Islet of Langerhans (tissue), 1 donor: ENCODE measurements at regions not wholly inside any gene's neighbourhood (a gene's known extent, or its start where the extent isn't known, plus 50 kb on each side); places are given as distances from the start of the nearest gene placed in this dataset.

Source experiments
- FAIRE-seq: peaks from one replicate; lab custom pipeline; 2011; peaks lifted over from hg19 to GRCh38; lab: Jason Lieb, UNC

DNA sequence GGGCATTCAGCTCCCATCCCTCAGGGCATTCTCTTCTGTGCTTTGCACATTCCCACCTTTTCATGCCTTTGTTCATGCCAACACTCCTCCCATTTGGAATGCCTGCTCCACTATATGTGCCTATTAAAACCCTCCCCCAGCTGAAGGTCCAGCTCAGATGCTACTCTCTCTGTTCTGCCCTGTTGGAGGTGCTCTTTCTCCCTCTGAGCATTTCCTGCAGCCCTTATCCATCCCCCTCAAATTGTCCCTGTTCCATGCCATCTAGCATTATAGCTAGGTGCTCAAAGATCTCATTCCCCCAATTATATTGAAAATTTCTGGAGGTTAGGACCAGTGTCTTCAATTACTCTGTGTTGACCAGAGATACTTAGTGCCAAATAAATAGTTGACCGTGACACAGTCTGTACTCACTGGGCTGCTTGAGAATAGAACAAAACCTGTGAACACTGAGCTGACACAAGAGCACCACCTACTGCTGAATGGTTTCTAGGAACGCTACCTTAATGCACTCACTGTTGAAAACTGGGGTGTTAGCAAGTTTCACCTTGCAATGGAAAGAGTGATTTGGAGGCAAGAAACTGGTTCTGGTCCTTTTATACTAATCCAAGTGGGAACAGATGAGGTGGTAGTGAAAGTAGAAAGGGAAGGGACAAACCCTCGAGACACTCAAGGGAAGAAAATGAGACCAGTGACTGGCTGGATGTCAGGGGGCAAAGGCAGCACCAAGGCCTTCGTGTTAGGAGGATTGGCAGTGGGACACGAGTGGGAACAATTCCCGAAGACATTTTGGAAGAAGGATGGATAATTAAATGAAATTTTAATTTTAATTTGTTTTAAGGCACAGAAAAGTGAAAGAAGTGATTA is 289.8 kb upstream of the ROPN1 start:
- FAIRE-seq, result no peak

DNA sequence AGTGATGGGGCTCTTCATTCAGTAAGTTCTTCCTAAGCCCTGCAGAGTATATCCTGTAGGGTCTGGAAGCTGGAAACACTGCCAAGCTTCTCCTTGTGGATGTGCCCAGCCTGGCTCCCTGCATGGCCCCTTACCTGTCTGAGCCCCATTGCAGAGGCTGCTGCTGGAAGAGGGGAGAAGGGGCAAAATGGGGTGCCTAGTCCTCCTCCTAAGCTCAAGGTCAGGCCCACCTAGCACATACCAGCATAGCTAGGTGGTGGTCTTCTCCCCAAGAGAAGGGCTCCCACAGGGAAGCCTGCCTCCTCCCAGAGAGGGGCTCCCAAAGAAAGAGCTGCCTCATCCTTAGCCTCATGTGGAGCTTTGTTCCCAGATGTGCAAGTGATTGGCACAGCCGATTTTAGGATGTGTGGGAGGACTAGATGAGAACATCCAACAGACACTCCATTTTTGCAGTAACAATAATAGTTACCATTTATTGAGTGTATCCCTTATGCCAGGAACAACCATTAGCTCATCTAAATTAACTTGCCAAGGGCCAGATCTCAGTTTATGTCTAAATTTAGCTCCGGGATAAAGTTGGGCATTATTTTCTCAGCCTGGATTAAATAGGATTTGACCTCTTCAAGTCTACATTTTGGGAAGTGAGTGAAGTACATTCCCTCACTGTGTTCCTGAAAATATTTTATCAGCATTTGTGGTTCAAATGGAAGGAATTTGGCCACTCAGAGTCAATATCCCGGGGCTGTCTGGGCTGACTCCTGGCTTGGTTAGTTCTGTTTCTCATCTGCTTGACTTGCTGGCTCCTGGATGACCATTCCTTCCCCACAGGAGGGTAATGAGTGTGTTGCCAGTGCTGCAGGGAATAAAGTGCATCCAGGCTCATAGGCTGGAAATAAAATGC is 291.1 kb upstream of the ROPN1 start:
- FAIRE-seq, result no peak

DNA sequence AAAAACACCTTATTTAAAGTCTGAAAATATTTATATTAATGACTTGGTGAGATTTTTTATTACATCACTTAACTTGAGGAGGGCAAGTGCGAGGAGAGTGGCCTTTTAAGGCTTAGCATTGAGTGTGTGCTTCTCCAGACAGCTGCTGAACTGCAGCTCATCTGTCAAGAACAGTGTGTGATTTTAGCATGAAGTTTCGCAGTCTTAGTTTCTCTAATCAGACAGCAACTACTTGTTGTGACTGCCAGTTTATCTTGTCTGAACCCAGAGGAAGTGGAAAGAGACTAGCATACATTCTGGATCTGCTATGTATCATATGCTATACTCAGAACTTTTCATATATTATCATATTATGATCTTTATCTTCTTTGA is 291.7 kb upstream of the ROPN1 start:
- no peak for FAIRE-seq

DNA sequence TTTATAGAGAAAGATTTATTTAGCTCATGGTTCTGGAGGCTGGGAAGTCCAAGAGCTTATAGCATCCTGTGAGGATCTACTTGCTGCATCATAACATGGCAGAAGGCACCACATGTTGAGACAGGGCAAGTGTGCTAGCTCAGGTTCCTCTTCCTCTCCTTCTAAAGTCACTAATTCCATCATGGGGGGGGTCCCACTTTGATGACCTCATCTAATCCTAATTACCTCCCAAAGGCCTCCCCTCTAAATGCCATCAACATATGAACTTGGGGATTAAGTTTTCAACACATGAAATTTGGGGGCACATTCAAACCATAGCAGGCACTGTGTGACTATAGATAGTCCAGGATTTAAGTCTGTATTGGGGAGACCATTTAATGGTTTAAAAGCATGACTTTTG is 297.1 kb upstream of the ROPN1 start:
- no peak for FAIRE-seq

DNA sequence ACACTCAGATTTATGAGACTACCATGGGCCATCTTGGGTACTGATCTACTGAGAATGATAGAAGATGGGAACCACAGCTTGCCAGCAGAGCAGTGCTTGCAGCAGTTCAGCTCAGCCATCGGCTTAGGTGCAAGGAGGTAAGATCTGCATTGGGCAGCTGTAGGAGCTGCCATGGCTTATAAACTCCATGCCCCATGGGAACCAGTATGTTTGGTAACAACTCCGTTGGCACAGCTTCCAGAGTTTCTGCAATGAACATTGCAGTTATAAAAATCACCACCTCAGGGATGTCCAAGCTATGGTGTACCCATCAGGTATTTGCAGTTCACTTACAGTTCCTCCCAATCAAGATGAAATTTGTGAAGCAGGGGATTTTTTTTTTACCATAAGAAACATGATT is 299.1 kb upstream of the ROPN1 start:
- FAIRE-seq, result no peak

DNA sequence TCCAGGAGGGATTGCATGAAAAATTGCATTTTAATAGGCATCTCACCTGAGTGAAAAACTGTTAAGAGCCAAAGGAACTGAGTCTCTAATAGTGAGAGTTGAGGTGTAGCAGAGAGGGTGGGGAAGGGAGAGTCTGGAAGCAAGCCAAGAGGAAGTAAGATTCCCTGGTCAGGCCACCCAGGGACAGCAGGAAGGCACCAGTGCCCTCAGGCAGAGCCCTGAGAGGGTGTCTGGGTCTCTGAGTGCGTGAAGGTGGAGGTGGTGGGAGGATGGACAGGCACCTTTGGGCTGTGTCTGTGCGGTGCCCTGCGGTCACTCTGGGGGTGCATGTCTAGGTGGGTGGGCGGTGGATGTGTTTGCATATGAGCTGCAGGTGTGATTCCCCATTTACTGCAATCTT is 300.4 kb upstream of the ROPN1 start:
- FAIRE-seq, result no peak

DNA sequence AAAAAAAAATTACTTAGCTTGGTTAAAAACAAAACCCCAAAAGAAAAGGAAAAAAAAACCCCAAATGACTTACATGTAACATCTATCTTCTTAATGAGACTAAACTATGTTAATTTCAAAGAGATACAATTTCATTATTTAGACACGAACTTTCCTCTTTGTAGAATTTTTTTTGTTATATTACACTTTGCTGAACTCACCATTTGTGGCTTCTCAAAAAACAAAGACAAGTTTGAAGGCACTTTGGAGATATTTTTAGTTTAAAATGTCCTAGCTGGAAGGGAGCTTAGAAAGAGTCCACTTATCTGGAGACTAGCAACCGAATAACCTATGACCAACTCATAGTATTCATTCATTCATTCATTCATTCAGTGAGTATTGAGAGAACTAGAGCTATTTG is 301.7 kb upstream of the ROPN1 start:
- FAIRE-seq, result no peak

DNA sequence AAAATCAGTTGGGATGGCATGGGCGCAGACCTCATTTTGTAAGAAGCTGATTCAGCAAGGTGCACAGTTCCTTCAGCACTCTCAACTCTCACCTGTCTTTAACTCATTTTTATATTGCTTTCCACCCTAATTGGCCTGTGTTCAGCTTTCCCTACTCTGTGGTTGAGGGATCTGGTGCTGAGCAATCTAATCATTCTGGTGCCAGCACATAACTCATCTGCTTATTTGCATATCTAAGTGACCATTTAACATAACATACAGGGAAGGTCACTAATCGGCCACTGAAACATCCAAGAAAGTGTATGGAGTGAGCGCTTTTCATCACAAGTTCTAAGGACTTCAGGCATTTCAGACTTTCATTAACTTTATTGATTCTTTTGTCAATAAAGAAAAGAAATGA is 303.4 kb upstream of the ROPN1 start:
- FAIRE-seq, result no peak

DNA sequence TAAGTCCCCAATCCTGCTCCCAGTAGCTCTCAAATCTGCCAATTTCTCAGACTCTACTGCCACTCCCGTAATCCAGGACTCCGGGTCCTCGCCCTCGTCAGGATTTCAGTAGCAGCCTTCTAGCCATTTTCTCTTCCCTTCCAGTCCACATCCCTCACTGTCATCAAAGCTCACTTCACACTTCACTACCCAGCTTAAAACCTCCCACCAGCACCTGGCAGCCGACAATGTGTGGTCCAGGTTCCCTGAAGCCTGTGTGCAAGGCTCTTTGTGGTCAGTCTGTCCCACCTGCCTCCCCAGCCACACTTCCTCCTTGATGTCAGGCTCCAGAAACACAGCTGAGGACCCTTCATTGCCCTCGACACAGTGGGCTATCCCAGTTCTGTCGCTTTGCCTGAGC is 304.5 kb upstream of the ROPN1 start:
- no peak for FAIRE-seq

DNA sequence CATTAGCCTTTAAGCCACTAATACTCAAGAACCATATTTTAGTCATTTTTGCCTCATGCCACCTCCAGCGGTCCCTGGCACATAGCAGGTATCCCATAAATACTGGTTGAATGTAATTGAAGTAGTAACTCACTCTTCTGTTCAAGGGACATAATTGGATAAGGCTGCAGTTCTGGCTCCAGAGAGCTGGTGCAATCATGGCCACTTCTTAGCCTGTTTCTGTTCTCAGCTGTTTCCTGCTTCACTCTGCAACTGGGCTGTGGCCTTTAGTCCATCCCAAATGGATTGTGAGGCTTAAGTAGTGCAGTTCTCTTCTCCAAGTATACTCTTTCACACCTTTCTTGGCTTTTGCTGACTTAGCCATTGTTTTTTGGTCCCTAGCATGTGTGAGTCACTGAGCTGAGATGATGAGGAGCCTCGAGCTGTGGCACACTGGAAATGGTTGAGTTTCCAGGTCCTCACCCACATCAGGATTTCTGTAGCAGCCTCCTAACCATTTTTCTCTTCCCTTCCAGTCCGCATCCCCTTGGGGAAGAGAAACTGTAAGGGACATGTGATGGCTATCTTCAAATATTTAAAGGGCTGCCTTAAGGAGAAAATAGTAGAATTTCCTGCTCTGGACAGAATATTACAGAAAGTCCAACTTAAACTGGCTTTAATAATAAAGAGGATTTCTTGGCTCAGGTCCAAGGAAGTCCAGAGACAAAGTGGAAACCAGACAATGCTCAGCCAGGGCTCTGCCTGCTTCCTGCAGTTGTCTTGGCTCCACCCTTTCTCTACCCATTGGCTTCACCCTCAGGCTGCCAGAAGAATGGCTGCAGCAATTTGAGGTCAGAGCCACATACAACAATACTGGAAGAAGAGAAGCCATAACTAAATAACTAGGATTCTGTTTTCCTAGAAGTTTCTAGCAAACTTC is 305.4 kb upstream of the ROPN1 start:
- no peak for FAIRE-seq

DNA sequence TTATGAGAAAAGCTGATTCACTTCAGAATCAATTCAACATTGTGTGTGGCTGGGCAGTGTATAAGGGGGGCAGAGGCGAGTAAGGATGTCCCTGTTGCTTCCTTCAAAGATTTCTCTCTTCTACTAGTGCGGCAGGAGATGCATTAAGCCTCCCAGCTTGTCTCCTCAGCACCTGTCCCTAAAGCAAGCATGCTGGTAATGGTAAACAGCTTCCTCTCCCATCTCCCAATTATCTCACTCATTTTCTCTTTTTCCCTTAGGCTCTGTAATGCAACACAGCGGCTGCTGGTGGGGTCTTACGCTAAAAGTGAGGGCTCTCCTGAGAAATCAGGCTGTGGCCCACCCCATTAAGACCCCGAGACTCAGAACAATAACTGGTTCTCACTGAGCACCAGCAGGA is 306.4 kb upstream of the ROPN1 start:
- no peak for FAIRE-seq

DNA sequence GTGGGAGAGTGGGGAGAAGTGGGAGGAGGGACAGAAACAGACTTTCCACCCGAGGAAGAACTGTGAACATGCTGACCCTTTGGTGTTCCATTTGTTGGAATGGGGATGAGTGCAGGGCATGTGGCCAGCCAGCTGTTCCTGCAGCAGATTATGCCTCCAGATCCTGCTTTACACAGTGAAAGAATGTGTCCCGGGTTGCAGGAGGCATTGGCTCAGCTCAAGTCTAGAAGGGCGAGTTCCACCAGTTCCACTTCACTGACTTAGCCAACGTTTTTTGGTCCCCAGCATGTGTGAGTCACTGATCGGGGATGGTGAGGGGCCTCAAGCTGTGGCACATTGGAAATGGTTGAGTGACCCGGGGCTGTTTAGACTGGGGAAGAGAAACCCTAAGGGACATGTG is 307.0 kb upstream of the ROPN1 start:
- FAIRE-seq, result no peak

DNA sequence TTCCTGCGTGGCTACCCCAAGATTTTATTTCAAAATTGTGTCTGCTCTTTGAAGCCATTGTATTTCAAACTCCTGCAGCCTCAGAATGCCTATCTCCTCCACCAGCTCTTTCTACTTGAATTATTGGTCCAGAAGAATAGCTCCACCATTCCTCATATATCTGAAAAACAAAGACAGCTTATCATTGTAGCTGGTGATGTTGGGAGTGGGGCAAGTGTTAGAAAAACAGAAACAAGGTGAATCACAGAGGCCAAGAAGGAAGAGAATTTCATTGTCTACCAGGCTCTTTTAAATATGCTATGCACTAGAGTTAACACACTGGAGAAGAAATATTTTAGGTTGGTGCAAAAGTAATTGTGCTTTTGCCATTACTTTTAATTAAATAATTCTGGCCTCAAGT is 307.9 kb upstream of the ROPN1 start:
- FAIRE-seq, result no peak

DNA sequence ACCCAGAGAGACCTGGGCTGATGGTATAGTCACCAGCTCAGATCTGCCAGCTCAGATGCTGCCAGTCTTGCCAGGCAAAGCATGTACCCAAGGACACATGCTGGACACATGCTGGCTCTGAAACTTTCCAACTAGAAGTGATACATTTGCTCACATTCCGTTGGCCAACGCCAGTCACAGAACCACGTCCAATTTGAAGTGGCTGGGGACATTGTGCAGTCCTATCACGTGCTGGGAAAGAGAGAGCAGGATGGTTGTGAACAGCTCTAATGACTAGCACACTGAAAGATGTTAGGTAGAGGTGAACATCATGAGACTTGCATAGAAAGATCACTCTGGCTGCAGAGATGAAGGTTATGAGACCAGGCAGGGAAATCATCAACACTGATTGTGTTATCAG is 308.5 kb upstream of the ROPN1 start:
- no peak for FAIRE-seq

DNA sequence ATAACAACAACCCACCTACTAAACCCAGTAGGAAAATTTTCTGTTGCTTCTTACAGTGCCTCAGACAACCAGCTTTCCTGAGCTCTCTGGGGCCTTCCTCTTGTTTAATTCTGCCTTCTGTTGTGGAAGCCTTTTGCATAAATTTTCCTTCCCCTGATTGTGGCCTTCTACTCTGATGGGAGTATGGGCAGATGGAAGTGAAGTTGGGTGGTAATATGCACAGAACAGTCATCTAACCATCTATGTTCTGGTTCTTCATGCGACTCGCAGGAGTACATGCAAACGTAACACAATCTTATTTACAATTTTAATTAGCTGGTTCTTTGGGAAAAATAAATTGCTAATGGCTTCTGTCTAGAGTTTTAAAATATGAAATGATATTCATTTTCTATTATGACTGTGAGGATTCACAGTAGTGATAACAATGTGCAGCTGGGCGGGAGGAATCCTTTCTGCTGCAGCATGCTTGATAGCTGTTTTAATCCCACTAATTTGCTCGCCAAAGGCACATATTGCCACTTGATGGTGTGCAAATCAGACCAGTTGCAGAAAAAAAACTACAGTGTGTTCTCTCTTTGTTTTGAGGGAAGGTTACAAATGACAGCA is 311.5 kb upstream of the ROPN1 start:
- FAIRE-seq, result no peak

DNA sequence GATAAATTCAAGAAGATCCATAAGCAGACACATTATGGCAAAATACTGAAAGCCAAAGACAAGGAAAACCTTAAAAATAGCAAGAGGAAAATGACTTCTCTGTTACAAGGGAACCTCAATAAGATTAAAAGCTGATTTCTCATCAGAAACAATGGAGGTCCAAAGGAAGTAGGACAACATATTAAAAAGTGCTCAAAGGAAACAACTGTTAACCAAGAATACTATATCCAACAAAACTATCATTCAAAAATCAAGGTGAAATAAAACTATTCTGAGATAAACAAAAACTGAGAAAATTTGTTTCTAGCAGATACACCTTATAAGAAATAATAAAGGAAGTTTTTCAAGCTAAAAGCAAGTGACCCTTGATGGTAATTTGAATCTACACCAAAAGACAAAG is 314.7 kb upstream of the ROPN1 start:
- FAIRE-seq, result no peak

DNA sequence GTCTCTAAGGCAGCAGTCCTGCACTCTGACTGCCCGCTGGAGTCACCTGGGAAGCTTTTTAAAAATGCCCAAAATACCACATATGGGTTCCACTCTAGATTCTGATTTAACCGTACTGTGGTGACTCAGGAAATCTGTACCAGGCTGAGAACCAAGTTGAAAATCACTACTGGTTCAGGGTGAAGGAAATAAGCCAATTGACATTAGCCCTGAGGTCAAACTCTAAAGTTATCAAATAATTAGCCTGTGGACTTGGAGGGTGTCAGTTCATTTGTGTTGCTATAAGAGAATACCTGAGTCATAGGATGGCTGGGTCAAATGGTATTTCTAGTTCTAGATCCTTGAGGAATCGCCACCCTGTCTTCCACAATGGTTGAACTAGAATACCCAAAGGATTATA is 321.7 kb upstream of the ROPN1 start:
- no peak for FAIRE-seq

DNA sequence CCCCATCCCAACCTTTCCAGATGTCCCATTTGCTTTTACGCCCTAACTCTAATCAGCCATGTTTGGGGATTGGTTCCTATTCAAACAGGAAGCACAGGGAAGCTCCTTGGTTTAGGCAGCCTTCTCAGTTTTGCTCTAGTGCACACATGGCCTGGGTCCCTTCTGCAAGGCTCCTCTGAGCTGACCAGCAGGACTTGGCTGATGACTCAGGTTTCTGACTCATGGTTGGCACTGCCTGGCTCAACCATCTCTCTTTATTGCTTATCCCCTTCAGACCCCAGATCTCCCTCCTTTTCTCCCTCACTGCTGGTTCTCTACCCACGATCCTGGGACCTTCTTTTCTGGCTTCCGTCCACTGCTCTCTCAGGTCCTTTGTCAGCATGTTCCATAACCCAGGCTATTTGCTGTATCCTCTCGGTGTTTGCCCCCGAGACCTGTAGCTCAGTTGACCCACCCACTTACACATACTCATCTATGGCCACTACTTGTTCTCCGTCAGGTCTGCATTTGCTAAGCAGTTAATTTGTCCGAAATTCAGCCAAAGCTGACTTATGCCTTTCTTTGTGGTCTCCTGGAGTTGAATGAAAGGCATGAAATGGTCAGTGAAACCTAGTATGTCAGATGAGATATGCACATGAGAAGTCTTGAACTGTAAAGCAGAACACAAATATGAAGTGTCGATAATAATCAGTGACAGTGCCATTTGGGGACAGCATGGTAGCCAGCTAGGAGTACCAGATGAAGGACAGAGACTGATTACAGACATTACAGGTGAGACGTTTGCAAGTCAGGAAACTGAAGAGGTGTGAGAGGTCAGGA is 323.5 kb upstream of the ROPN1 start:
- FAIRE-seq, result no peak

DNA sequence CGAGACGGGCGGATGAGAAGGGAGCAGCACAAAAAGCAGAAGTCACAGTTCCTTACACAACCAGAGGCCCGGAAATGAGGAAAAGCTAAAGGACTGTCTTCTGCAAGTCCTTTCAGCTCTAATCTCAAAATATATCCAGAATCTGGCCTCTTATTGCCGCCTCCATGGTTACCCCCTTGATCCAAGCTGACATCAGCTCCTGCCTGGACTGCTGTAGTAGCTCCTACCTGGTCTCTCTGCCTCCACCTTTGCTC is 324.0 kb upstream of the ROPN1 start:
- FAIRE-seq, result no peak

DNA sequence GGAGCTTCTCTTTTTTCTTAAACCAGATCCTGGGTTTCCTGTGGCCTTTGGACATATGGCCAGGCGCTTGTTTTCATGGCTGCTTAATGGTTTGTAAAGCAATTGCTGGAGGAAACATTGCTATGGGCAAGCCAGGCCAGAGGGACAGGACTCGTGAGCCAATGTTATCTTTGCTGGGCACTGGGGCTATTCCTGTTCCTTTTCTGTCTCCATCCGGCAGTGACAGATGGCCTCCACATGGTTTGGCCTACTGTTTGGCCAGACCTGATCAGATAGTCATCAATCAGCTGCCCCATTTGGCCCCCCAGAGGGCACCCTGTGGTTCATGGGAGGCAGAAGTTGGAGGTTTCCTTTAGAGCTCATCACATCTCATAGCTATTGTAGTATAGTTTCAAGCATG is 326.1 kb upstream of the ROPN1 start:
- no peak for FAIRE-seq

DNA sequence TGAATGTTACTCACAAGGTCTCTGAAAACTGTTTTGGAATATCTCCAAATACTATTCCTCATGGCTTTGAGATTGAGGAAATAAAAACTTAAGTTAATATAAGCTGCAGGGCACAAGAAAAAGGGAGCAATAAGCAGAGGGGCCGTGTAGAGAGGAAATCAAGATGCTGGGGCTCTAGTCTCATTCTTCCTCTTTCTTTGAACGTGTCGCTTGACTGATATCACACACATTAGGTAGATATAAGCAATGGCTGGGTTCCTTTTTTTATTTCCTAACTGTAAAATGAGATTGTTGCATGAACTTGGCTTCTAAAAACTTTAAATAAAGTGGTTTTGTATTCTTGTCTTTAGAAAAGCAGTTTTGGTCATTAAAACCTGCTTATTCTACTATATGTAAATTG is 326.7 kb upstream of the ROPN1 start:
- no peak for FAIRE-seq

DNA sequence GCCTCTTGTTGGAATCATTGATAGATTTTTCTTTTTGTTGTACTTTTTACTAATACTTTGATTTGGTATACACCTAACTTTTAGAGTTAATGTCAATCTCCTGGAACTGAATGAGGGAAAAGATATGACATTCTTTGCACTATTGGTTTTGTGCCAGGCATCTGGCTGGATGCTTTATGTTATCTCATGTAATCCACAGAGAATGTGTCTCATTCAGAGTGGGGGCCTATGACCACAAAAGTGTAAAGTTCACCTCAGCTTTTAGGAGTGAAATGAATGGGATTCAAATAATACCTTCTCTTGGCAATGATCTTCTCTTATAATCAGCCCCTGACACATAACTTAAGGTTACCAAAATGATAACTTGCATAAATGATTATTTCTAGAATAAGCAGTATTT is 329.1 kb upstream of the ROPN1 start:
- no peak for FAIRE-seq
